ENCODE measurements at regions not wholly inside any gene's neighbourhood (a gene's known extent, or its start where the extent isn't known, plus 50 kb on each side); places are given as distances from the start of the nearest gene placed in this dataset.

GRCh38 chr5:180423598-180423997, 70.5 kb upstream of the GFPT2 start:
- H4K20me1 ChIP-seq (ENCODE audit: insufficient read depth, low read length) = no peaks in the 10 kb centered on the region
- no peak for DNase-seq (ENCODE audit: insufficient read length, low spot score, missing footprints)
- TF ChIP-seq CTCF (IDR thresholded peaks at IDR 0.05; ENCODE audit: extremely low read depth, low read depth, low read length) = no peak
- H3K4me3 ChIP-seq (ENCODE audit: insufficient read depth, low read length) = no peak overlapping the region
- H3K27ac ChIP-seq (ENCODE audit: low read depth, low read length) = no peak overlapping the region
- no peaks in the 10 kb centered on the region for H3K79me2 ChIP-seq (ENCODE audit: insufficient read depth, low read length)
- H3K27me3 ChIP-seq (ENCODE audit: insufficient read depth, low read length) = no peaks in the 10 kb centered on the region
- H3K4me1 ChIP-seq (ENCODE audit: insufficient read depth, low read length) = no peaks in the 10 kb centered on the region
- H3K36me3 ChIP-seq (ENCODE audit: insufficient read depth, low read length) = no peaks in the 10 kb centered on the region
- no peak overlapping the region for H2AFZ ChIP-seq (ENCODE audit: low read length)
- H3K4me2 ChIP-seq (ENCODE audit: insufficient read depth, low read length) = no peak overlapping the region
- no peaks in the 10 kb centered on the region for H3K9me3 ChIP-seq (ENCODE audit: low read depth, low read length)

- no peaks in the 10 kb centered on the region for H3K27me3 ChIP-seq (ENCODE audit: insufficient read depth, low read length)
- no peaks in the 10 kb centered on the region for H3K36me3 ChIP-seq (ENCODE audit: insufficient read depth, low read length)
- H3K9me3 ChIP-seq (ENCODE audit: low read depth, low read length) = no peaks in the 10 kb centered on the region
- H2AFZ ChIP-seq (ENCODE audit: low read length) = no peak overlapping the region
- H4K20me1 ChIP-seq (ENCODE audit: insufficient read depth, low read length) = no peaks in the 10 kb centered on the region
- no peaks in the 10 kb centered on the region for H3K4me1 ChIP-seq (ENCODE audit: insufficient read depth, low read length)
- TF ChIP-seq CTCF (IDR thresholded peaks at IDR 0.05; ENCODE audit: extremely low read depth, low read depth, low read length) = no peak
- H3K79me2 ChIP-seq (ENCODE audit: insufficient read depth, low read length) = no peaks in the 10 kb centered on the region
- no peak overlapping the region for H3K4me2 ChIP-seq (ENCODE audit: insufficient read depth, low read length)
- no peak overlapping the region for H3K4me3 ChIP-seq (ENCODE audit: insufficient read depth, low read length)
- H3K27ac ChIP-seq (ENCODE audit: low read depth, low read length) = no peak overlapping the region
- no peak for DNase-seq (ENCODE audit: insufficient read length, low spot score, missing footprints)
Observed at GRCh38 chr5:180424094-180424493, 70.1 kb upstream of the CNOT6 start.

- no peaks in the 10 kb centered on the region for H3K79me2 ChIP-seq (ENCODE audit: insufficient read depth, low read length)
- H3K27me3 ChIP-seq (ENCODE audit: insufficient read depth, low read length) = no peaks in the 10 kb centered on the region
- no peak overlapping the region for H3K4me3 ChIP-seq (ENCODE audit: insufficient read depth, low read length)
- no peak overlapping the region for H2AFZ ChIP-seq (ENCODE audit: low read length)
- H3K4me1 ChIP-seq (ENCODE audit: insufficient read depth, low read length) = no peaks in the 10 kb centered on the region
- H3K36me3 ChIP-seq (ENCODE audit: insufficient read depth, low read length) = no peaks in the 10 kb centered on the region
- H3K27ac ChIP-seq (ENCODE audit: low read depth, low read length) = no peak overlapping the region
- H4K20me1 ChIP-seq (ENCODE audit: insufficient read depth, low read length) = no peaks in the 10 kb centered on the region
- H3K4me2 ChIP-seq (ENCODE audit: insufficient read depth, low read length) = no peak overlapping the region
- H3K9me3 ChIP-seq (ENCODE audit: low read depth, low read length) = no peaks in the 10 kb centered on the region
- DNase-seq (ENCODE audit: insufficient read length, low spot score, missing footprints) = no peak
- TF ChIP-seq CTCF (IDR thresholded peaks at IDR 0.05; ENCODE audit: extremely low read depth, low read depth, low read length) = no peak
Observed at GRCh38 chr5:180428598-180428997, 65.6 kb upstream of the CNOT6 start.

- no peak for DNase-seq (ENCODE audit: insufficient read length, low spot score, missing footprints)
- H3K36me3 ChIP-seq (ENCODE audit: insufficient read depth, low read length) = no peaks in the 10 kb centered on the region
- no peak overlapping the region for H3K27ac ChIP-seq (ENCODE audit: low read depth, low read length)
- H3K27me3 ChIP-seq (ENCODE audit: insufficient read depth, low read length) = no peaks in the 10 kb centered on the region
- no peaks in the 10 kb centered on the region for H3K9me3 ChIP-seq (ENCODE audit: low read depth, low read length)
- H2AFZ ChIP-seq (ENCODE audit: low read length) = no peak overlapping the region
- H3K4me3 ChIP-seq (ENCODE audit: insufficient read depth, low read length) = no peak overlapping the region
- no peaks in the 10 kb centered on the region for H4K20me1 ChIP-seq (ENCODE audit: insufficient read depth, low read length)
- H3K79me2 ChIP-seq (ENCODE audit: insufficient read depth, low read length) = no peaks in the 10 kb centered on the region
- H3K4me2 ChIP-seq (ENCODE audit: insufficient read depth, low read length) = no peak overlapping the region
- no peak for TF ChIP-seq CTCF (IDR thresholded peaks at IDR 0.05; ENCODE audit: extremely low read depth, low read depth, low read length)
- no peaks in the 10 kb centered on the region for H3K4me1 ChIP-seq (ENCODE audit: insufficient read depth, low read length)
Observed at GRCh38 chr5:180431932-180432331, 62.2 kb upstream of the CNOT6 start.

Measured in osteoblast (primary cell).